ENCODE measurements at regions not wholly inside any gene's neighbourhood (a gene's known extent, or its start where the extent isn't known, plus 50 kb on each side); places are given as distances from the start of the nearest gene placed in this dataset.
"Not testable (repeated sequence)": the region's sequence is repeated elsewhere in the genome, so short reads cannot be mapped to it uniquely, and the experiment has no call there.

DNA sequence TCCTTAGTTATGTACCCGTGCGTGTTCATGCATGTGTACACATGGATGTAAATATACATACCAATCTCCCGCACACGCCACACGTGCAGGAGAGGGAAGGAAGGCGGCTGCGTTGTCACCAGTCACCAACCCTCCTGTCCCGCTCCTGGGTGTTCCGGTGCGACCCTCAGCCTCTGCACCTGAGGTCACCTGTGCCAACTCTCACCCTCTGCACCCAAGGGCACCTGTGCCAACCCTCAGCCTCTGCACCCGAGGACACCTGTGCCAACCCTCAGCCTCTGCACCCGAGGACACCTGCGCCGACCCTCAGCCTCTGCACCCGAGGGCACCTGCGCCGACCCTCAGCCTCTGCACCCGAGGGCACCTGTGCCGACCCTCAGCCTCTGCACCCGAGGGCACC lies 192.8 kb upstream of the SALL3 start:
- DNase-seq (ENCODE audit: low read depth) = no peak

- DNase-seq (ENCODE audit: low read depth) = no peak
Observed at GRCh38 chr18:78787751-78788150, 191.9 kb upstream of the SALL3 start.

DNA sequence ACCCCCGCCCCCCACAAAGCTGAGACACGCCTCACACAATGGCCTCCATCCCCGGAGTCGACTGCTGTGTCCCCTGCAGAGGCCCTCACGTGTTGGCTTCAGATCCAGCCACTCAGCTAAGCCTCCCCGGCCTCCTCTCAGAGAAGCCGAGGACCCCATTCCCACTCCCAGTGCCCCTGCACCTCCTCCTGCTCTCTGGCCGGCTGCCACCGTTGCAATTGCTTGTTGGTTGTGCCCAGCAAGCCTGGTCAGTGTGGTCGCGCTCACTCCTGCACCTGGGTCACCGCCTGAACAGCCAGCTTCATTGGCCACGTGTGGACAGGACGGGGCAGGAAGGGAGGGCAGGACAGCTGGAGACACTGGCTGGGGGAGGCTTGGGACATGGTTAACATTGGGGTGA lies 191.5 kb upstream of the SALL3 start:
- no peak for DNase-seq (ENCODE audit: low read depth)

GRCh38 chr18:78789850-78790249 lies 189.8 kb upstream of the SALL3 start:
- no peak for DNase-seq (ENCODE audit: low read depth)

- DNase-seq (ENCODE audit: low read depth) = no peak
Observed at GRCh38 chr18:78790511-78790910, 189.1 kb upstream of the SALL3 start.

- no peak for DNase-seq (ENCODE audit: low read depth)
Observed at GRCh38 chr18:78790960-78791359, 188.7 kb upstream of the SALL3 start.

- DNase-seq (ENCODE audit: low read depth) = no peak
Observed at GRCh38 chr18:78792094-78792493, 187.5 kb upstream of the SALL3 start.

DNA sequence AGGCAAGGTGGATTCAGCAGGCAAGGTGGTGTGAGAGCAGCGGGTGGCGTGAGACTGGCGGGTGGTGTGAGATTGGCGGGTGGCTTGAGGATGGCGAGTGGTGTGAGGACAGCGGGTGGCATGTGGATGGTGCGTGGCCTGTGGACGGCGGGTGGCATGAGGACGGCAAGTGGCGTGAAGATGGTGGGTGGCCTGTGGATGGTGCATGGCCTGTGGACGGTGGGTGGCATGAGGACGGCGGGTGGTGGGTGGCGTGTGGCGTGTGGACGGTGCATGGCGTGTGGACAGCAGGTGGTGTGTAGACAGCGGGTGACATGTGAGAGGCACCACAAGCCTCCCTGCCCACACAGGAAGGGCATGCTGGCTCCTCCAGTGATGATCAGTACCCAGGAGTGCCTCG lies 186.9 kb upstream of the SALL3 start:
- no peak for DNase-seq (ENCODE audit: low read depth)

- no peak for DNase-seq (ENCODE audit: low read depth)
Observed at GRCh38 chr18:78793313-78794070, 186.1 kb upstream of the SALL3 start.

DNA sequence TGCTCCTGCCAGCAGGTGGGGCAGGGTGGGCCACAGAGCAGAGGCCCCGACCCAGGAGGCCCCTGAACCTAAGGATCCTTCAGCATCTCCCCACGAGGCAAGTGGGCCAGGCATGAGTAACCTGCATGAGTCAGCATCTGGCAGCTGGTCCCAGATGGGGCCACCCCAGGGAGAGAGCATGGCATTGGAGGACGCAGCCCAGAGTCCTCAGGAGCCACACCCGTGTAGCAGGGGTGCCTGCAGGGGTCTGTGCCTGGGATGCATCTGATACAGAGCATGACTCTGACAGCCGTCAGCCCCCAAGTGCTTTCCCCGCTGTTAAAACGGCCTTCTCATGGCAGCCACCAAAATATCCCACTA lies 185.6 kb upstream of the SALL3 start:
- DNase-seq (ENCODE audit: low read depth) = no peak

GRCh38 chr18:78796693-78797455 lies 182.7 kb upstream of the SALL3 start:
- DNase-seq (ENCODE audit: low read depth) = no peak

DNA sequence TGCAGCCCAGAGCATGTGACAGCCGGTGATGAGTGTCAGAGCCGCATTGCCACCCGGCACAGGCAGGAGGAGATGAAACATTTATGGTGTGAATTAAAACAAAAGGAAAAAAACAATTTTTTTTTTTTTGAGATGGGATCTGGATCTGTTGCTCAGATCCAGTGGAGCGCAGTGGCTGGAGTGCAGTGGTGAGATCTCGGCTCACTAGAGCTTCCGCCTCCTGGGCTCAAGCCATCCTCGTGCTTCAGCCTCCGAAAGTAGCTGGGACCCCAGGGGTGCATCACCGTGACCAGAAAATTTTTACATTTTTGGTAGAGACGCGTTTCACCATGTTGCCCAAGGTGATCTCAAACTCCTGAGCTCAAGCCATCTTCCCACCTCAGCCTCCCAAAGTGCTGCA lies 182.1 kb upstream of the SALL3 start:
- DNase-seq (ENCODE audit: low read depth) = no peak

DNA sequence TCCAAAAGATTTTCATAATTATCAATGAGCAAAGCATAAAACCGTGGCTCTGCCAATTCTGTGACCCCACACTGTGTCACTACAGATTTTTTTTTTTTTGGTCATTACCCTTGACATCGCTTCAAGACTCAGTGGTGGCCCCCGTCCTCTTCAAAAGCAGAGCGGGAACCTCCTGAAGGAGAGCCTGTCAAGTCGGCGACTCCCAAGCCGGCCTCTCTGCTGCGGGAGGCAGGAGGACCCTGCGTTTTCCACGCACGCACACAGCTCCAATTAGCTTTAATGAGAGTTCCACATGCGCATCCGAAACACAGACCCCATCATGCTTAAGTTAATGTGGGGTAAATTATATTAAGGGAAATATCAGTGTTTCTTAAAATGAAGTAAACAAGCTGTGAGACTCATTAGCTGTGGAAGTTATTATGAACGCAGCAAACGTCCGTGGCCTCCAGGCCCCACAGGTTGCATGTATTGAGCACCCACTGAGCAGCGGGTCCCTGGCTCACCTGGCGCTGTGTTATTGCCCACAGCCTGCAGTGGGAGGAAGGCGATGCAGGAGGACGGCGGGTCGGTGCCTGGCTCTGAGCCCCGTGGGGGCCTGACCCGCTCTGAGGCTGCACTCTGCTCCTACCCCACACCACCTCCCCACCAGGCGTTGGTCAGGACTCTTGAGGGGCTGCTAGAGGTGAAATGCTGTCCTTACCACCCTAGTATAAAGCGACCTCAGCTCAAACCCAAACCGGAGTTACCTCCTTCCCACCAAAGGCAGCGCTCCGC lies 181.0 kb upstream of the SALL3 start:
- DNase-seq (ENCODE audit: low read depth) = no peak

- DNase-seq (ENCODE audit: low read depth) = no peak
Observed at GRCh38 chr18:78799382-78800089, 180.1 kb upstream of the SALL3 start.

GRCh38 chr18:78800102-78800851 lies 179.3 kb upstream of the SALL3 start:
- DNase-seq (ENCODE audit: low read depth) = not testable (repeated sequence)

DNA sequence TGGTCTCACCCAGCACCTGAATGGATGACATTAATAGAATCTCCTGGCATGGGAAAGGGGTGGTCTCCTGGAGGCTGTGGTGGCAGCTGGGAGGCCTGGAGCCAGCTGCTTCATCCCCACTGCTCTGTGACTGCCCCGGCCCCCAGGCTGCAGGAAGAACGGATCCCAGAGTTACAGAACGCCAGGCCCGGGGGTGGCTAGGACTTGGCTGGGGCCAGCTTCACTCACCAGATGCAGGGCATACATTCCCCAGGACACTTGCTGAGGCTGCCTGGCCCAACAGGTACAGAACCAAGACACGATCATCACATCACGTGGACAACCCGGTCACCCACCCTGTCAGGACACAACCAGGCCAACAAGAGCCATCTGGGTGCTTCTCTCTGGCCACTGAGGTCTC lies 178.6 kb upstream of the SALL3 start:
- no peak for DNase-seq (ENCODE audit: low read depth)

DNA sequence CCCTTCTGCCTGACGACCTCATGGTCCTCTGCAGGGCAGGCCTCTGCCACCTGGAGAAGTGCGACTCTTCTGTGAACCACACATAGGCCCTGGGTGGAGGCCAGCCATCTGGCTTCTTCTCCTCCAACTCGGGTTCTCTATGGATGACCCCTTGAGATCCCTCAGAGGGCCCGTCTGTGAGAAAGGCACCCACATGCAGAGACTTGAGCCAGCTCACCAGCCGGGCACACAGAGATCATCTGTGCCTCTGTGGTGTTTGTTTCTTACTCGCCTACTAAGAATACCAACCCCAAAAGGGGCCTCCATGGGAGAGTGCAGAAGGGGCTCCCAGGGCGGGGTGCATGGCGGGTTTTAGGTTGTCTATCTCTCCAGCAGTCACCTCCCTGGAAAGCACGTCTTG lies 176.5 kb upstream of the SALL3 start:
- no peak for DNase-seq (ENCODE audit: low read depth)

DNA sequence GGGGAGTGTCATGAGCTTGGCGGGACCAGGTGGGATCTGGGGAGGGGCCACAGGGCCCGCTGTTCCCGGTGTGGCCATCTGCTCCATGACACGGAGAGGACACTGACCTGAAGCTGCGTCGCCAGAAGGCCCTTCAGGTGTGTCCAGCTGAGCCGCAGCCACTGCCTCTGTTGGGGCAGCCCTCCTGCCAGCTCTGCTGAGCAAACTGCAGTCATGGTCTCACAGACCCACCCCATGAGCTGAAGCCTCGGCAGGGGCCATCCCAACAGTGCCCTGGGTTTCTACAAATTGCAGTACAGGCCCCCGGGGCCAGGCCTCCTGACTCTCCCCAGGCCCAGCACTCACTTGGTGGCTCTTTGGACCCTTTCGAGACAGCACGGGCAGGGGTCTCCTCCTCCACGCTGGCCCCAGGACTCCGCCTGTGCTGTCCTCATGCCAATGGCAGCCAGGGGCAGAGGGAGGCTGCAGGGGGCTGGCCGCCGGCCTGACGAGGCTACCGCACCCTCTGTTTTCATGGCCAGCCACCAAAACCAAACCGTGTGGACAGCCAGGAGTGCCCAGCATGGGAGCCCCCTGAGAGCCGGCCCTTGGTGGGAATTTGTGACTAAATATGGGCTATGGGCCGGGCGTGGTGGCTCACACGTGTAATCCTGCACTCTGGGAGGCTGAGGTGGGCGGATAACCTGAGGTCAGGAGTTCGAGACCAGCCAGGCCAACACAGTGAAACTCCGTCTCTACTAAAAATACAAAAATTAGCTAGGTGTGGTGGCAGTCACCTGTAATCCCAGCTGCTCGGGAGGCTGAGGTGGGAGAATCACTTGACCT lies 175.2 kb upstream of the SALL3 start:
- no peak for DNase-seq (ENCODE audit: low read depth)

DNA sequence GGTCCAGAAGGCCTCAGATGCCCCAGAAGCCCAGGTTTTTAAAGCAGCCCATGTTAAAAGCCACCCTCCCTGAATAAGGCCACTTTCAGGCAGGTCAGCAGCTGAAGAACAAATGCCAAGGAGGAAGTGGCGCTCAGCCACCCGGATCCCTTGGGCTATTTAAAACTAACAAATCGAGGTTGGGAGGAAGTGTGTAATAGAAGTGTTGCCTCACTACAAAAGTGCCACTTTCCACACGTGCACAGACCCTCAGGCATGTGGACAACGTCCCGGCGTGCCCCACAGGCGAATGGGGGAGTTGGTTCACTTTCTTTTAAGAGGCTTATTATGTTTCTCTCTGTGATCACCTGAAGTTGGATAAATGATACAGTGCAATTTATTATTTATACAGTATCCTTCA lies 173.8 kb upstream of the SALL3 start:
- DNase-seq (ENCODE audit: low read depth) = no peak

DNA sequence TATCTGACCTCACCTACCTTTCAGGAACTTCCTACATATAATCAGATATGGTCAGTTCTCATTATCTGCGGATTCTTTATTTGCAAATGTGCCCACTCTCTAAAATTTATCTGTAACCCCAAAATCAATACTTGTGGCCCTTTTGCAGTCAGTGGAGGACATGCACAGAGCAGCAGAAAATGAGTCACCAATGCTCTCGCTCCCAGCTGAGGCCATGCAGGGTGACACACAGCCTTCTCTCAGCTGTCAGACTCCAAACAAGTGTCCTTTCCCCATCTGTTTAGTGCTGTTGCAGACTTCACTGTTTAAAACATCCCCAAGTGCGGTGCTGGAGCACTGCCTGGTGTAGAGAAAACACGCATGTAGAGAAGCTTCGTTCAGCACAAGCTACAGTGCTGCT lies 171.9 kb upstream of the SALL3 start:
- DNase-seq (ENCODE audit: low read depth) = no peak

DNA sequence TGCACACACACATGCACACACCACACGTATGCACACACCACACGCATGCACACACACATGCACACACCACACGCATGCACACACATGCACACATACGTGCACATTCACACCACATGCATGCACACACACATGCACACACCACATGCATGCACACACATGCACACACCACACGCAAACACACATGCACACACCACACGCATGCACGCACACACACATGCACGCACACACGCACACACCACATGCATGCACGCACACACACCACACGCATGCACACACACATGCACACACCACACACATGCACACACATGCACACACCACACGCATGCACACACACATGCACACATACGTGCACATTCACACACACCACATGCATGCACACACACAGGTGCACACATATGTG lies 169.8 kb upstream of the SALL3 start:
- DNase-seq (ENCODE audit: low read depth) = no peak

Measured in renal cortical epithelial cell (primary cell).